Left cardiac atrium (tissue), 4 donors: ENCODE measurements at regions not wholly inside any gene's neighbourhood (a gene's known extent, or its start where the extent isn't known, plus 50 kb on each side); places are given as distances from the start of the nearest gene placed in this dataset.

Experiments used
- ATAC-seq, 2 donors: fragments of 200-7000 bp; cut with Tn5 transposase; one replicate each; pipeline ENCODE4 v1.9.1; 2020; ENCODE audit warnings: mild to moderate bottlenecking in 2 of 2, moderate library complexity in 2 of 2
- DNase-seq: peaks from one replicate; pipeline ENCODE4 v3.0.0-alpha.2; 2020
- intact Hi-C, 2 donors: fragments of 100-400 bp; cut with DNase I; formaldehyde crosslinking; loops; one replicate each; pipeline versions ENCODE4 v1.14.1 to v1.15.1; 2022 to 2023
- donor health status: DM: no; HTN: yes; CAD: no.
- donor health status: DM: no; HTN: yes; CAD: no; lungs with severe emphysema.
- donor health status: DM: yes; HTN: yes; CAD: no.
- donor health status: Dilated cardiomyopathy.

DNA sequence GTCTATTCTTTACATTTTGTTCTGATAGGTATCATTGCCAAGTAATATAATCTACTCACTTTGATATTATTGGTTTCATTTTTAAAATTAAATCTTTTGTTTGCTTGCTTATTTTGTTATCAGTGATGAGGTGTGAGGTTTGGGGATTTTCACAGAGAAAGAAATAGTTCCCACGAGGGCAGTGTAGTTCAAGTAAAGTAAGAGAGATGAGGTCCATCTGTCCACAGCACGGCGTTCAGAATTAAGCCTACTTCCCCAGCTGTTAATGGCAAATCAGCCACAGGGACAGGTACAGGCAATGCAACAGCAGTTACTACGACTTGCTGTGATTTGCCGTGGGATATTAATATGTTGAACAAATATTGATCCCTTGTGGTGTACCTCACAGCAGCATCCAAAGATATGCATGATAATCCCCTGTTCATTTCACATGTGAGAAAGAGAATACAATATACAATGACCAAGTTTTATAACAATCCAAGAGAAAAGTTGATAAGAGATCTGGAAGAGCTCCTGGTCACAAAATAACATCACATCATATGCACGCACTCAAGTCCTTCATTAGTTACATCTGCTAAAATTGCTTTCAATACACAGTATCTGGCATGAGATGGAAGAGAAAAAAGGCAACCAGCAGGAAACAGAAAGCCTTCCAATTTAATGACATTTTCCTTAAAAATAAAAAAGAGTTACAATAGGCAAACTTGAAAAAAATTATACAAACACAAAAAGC lies 131.6 kb downstream of the TUSC7 start:
- intact Hi-C loops, result no loop called here

DNA sequence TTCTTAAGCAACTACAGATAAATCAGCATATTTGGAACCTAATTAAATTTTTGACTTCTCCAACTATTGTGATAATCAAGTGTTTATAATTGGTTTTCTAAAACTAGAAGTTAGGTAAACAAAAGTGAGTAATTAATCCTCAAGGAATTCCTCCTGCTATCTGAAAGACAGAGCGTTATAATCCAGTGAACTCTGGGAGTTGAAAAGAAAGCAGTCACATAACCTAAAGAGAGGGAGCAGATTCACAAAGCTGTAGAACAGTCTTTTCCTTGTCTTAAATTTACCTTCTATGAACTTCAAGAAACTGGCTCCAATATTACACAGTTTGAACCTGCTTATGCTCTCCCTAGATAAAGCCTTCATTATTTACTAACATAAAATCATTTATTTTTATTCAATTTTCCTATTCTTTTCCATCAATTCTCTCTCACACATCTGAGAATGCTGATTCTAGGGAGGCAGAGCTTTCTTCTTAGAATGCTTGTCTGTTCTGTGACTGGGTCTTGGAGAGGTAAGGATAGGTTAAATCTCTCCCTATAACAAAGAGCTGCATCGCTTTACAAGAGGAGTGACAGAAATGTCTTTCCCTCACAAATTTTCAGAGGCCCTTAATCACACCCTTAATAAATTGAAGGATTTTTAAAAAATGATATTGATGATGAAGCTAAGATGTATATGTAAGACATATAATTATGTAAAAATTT lies 132.8 kb downstream of the TUSC7 start:
- intact Hi-C loops, result no loop called here
- DNase-seq (no peak), ATAC-seq (no peak)

More for the DNA sequence above, 131.6 kb downstream of the TUSC7 start:
- no peak for DNase-seq
- ATAC-seq, result no peak

DNA sequence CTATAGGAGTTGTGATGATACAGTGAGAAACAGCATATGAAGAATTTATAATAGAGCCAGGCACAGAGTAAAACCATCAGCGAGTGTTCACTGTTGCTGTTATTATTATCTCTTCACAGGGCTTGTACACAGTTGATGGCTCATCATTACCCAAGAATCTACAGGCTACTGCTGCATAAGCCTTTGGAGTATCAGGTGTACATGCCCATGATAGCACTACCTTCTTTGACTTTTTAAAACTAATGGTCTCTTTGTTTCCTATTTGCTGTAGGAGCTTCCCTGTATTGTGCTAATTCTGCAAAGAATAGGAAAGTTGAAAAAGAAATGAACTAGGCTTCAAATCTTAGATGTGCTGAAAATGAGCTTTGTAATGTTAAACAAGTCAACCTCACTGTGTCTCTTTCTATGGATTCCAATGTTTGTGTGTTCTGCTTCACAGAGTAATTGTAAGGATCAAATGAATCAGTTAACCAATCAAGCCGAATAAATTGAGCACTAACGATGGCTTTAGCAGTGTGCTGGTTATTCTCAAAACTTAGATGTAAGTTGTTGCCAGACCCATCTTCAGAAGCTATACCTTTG lies 138.8 kb downstream of the TUSC7 start:
- no peak for DNase-seq
- intact Hi-C loops, result no loop called here
- no peak for ATAC-seq

DNA sequence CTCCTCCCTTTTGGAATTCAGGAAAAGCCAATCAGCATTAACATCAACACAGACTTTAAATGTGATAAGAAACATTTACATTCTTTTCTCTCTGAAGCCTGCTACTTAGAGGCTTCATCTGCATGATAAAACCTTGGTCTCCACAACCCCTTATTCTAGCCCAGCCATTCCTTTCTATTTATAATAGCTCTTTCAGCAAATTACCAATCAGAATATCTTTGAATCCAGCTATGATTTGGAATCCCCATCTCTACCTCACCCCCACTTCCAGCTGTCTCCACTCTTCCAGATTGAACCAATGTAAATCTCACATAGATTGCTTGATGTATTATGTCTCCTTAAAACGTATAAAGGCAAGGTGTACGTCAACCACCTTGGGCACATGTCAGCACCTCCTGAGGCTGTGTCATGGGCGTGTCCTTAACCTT lies 139.7 kb downstream of the TUSC7 start:
- no peak for DNase-seq
- intact Hi-C loops, result no loop called here
- ATAC-seq, result no peak

DNA sequence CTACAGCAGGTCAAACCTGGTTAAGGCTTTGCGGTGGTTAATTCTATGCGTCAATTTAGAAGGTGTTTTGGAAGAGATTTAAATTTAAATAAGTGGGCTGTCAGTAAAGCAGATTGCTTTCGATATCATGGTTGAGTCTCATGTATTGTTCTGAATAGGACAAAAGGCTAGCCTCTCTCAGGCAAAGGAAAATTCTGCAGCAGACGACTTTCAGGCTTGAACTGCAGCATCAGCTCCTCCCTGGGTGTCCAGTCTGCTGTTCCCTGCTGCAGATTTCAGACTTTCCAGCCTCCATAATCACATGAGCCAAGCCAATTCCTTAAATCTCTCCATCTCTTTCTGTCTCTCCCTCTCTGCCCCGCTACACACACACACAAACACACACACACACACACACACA lies 143.2 kb downstream of the TUSC7 start:
- ATAC-seq (no peak), DNase-seq (no peak)
- intact Hi-C loops, result no loop called here

DNA sequence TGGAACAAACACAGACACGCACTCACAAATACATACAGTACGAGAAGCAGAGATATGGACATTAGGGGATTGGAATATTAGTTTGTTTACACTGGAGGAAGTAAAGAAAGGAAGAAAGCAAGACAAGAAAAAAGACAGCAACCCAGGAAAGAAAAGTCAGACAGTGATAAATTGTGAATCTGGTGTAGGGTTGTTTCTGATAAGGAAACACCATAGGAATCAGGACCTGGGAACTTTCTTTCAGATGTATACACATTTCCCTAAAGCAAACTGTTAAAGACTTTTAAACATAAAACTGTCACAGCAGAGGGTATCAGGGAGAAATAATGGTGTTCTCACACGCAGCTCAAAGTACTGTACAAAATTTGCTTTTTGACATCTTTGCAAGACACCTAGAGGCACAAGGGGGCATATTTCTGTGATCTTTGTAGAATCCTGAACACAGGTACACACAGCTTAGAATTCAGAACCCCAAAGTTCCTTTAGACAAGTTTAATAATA lies 153.7 kb downstream of the TUSC7 start:
- intact Hi-C loops, result no loop called here
- ATAC-seq (no peak), DNase-seq (no peak)

DNA sequence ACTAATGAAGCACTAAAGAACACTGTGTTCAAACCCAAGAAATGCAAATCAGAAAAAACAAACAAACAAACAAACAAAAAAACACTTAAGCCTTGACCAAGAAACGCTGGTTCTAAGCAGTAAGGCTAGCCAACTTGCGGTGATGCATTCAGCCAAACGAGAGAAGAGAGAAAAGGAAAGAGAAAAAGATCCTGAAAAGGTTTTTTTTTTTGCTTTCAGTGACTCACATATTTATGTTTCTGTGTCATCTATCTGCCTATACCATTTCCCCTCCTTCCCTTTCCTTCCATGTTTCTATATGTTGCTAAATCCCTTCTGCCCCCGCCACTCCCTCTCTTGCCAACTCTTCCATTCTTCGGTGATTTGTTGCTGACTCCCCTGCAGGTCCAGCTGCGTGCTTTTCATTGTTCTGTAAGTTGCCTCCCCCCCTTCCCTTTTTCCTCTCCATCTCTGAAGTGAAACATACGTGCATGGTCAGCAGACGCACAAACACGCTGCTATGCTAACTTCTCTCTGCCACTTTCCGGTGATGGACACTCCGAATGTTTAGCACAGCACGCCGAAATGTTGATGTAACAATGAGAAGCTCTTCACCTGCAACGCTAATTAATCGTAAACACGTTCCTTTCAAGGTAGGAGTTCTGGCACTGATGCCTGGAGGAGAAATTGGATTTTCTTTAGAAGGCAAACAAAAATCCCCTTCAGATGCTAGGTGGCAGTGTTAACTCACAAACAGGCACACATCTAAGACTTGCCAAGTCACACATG lies 154.4 kb downstream of the TUSC7 start:
- intact Hi-C loops, result no loop called here
- DNase-seq (no peak), ATAC-seq (no peak)

DNA sequence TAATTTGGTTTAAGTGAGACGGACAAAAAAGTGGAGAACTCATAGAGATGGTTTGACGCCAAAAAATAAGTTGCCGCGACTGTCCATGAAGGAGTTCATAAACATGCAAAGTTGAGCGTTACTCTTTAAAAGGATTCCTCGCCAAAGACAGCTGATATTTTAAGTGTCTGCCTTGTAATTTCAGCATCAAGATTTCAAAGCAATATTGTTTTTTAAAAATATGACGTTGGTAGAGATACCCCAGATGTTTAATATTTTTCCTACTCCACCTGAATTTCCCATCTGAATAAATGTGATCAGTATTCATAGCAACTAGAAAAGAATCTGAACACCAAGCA lies 155.0 kb downstream of the TUSC7 start:
- intact Hi-C loops, result no loop called here
- DNase-seq (no peak), ATAC-seq (no peak)

DNA sequence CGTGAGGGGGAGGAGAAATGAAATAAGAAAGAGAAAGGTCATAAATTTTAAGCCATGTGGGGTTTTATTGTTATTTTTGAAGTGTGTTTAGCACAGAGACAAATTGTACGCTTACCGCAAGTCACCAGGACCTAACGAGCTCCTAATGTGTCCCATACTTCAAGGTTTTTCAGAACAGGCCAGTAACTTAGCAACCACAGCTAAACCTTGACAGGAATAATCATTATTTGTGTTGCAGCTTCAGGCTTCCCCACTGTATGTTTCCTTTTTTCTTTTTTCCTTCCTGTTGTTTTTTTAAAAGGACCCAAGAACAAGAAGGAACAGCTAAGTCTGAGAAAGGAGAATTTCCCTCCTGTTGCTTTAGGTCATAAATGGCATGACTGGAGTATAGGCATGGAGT lies 160.8 kb downstream of the TUSC7 start:
- intact Hi-C loops, result no loop called here
- DNase-seq, result no peak
- no peak for ATAC-seq

DNA sequence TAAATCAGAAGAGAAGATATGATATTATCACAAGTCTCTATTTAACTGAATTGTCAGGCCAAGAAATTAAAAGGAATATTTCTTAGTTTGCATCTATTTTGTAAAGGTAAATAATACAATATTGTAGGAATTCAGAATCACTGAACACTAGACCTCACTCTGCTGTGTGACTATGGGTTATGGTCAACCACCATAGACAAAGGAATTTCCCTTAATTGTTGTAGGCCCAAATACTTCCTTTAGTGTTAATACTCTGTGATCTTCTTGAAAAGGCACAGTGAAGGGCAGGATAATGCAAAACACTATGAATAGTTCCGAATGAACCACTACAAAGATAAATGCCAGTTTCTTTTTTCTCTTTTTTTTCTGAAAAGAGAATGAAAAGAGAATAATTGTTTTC lies 162.3 kb downstream of the TUSC7 start:
- intact Hi-C loops, result no loop called here
- ATAC-seq, result no peak

DNA sequence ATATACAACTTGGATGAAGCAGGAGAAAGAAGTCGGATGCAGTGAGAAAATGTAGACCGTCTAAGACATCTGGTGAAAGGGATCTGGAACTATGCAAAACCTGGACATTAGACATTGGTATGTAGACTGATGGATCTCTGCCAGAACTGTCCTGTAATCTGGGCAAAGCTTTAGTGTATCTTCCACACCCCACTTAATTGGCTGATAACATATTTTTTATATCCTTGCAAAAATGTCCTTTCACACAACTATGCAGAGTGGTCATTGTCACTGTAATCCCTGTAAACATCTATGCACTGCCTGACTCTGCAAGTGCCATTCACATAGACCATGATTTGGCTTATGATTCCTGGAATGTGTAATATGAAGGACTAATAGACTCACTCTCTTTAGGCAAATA lies 163.1 kb downstream of the TUSC7 start:
- intact Hi-C loops, result no loop called here
- ATAC-seq, result no peak
- no peak for DNase-seq

More for the DNA sequence above, 162.3 kb downstream of the TUSC7 start:
- DNase-seq, result no peak

DNA sequence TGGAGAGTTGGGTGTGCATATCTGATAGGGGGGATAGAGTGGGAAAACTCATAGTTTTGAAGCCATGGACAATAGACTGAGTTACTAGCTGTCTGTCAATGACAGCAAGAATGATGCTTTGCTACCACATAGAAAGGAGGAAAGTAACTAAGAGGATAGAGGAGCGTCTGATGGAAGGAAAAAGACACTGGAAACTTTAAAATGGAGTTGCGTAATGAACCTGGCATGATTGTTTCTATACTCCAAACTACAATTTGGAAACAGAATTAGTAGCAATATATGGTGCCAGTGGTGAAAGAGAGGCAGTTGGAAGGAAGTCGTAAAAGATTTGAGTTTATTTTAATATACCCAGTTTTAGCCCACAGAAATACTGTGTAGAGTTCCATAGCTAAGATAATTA lies 163.6 kb downstream of the TUSC7 start:
- ATAC-seq (no peak), DNase-seq (no peak)
- intact Hi-C loops, result no loop called here

DNA sequence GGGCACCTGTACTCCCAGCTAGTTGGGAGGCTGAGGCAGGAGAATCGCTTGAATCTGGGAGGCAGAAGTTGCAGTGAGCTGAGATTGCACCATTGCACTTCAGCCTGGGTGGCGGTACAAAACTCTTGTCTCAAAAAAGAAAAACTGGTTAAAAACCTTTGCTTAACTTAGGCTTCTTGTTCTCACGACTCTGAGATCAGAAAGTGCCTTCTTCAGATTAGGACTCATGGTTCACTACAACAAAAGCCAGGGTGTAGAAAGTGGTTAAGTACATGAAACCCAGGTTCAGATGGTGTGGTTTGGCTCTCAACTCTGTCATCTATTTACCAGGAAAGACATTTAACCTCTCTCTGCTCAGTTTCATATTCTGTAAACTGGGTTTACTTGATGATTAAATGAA lies 168.4 kb downstream of the TUSC7 start:
- intact Hi-C loops, result no loop called here
- DNase-seq (no peak), ATAC-seq (no peak)

DNA sequence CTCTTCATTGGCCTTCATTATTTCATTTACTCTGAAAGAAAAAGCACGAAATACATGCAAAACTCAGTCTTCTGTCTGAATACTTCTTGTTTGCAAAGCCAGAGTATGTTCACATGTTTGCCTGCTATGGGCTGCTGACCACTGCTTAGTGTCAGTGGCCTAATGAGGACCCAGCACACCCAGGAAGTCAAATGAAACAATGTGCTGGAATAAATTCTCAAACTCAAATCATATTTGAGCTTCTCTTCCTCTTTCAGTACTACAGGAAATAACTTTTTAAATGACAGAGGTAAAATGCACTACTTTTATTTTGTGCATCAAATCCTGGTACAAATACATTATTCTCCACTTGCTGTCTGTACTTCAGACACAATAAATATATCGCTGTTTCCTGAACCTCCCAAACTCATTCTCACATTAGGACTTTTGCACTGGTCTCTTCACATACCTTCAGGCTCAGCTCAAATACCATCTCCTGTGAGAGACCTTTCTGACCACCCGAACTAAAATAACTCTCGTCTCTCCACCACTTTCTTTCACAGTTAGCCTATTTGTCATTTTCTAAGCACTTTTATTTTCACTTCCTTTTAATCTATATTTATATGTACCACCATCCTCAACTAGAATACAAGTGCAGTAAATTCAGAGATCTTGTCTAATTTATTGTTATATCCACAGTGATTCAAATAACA lies 176.8 kb downstream of the TUSC7 start:
- intact Hi-C loops, result no loop called here
- ATAC-seq, result no peak
- no peak for DNase-seq

DNA sequence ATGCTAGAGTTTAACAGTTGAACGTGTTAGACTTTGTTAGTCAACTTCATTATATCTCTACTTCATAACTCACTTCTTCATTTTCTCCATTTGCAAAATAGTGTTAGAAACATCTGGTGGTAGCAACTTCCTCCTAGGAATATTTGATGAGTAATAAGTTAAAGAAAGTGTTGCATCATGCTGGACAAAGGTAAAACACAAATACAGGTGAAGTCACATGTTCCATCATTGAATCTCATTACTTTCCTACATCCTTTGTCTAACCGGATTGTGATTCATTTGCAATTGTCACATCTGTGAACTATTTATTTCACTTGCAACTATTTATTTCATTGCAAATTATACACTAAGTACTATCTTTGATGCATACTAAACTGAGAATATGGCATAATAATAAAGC lies 186.5 kb downstream of the TUSC7 start:
- ATAC-seq, result no peak
- no peak for DNase-seq
- intact Hi-C loops, result no loop called here

DNA sequence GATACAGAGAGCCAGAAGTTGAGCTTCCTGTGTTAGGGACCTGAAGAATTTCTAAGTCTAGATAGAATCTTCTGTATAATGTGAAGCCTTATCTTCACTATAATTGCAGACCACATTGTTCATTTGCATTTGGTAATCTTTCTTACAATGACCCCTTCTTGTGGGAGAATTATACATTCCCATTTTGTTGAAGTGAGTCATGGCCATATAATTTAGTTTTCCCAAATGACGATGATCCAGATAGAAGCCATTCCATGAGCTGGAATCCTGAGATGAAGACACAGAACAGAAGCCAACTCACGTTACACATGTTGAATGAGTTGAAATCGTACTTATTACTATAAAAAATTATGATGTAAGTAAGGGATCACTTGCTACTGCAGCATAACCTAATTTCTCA lies 187.8 kb downstream of the TUSC7 start:
- intact Hi-C loops, result no loop called here
- DNase-seq, result no peak
- ATAC-seq, result no peak

DNA sequence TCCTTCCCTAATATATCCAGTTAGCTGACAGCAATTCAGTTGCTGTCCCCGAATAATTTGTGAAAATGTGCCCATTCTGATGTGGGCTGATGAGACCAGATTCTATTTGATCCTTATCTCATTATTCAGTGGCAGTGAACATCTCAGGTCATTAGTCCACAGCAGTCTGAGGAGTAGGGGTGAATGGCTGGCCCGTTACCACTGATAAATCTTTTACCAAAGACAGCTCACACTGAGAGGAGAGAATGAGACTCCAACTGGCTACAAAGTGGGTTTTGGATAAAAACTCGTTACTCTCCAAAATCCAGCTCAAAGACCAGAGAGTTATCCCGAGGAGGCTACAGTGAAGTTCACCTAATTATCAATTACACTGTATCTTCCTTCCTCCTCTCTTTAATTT lies 189.7 kb downstream of the TUSC7 start:
- DNase-seq (no peak), ATAC-seq (no peak)
- intact Hi-C loops, result no loop called here

DNA sequence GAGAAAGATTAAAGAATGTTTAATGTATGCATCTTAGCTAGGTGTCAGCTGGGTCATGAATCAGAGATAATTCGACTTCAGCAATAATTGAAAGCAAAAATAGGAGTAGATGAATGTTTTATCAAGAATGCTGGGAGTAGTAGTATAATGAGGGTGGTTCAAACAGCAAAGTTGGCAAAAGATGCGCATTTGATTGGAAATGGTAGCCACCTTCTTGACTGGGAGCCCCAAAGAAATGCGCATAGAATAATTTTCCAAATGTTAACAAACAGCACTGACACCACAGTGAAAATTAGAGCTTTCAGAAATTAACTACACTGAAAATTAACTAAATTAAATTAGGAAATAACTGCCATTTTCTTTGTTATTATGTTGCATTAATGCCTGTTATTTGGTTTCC lies 195.8 kb downstream of the TUSC7 start:
- intact Hi-C loops, result no loop called here
- DNase-seq (no peak), ATAC-seq (no peak)

DNA sequence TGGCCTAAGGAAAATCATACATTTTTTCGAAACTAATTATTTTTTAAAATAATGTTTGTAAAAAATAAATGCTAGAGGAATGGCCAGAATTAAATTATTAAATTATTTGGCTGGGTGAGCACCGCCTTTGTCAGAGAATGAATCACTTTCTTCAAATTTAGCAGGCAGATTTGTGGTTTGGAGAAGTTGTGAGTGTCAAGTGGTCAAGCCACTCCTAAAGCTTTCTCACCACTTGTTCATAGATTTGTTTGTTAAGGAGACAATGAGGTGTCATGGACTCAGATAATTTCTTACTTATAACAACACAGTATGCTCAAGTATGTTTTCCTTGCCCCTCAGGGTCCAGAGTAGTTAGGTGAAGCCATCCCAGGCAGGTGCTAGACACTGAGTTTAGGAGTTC lies 196.2 kb downstream of the TUSC7 start:
- intact Hi-C loops, result no loop called here
- ATAC-seq, result no peak

More for the DNA sequence above, 196.2 kb downstream of the TUSC7 start:
- no peak for DNase-seq
